HepG2 (cell line): ENCODE measurements at regions not wholly inside any gene's neighbourhood (a gene's known extent, or its start where the extent isn't known, plus 50 kb on each side); places are given as distances from the start of the nearest gene placed in this dataset.

Source experiments
- CCAR2 ChIP-seq: fragments of 200-400 bp; formaldehyde crosslinking; optimal IDR thresholded peaks from 2 replicates; pipeline ENCODE3; 2018; ENCODE audit warnings: low read depth, mild to moderate bottlenecking, low read length, moderate library complexity
- CEBPB ChIP-seq: IDR thresholded peaks from 2 replicates; pipeline ENCODE4 v1.6.1; 2011; ENCODE audit warnings: low read depth, low read length, improper control_type of control experiment, borderline replicate concordance
- FOXC1 ChIP-seq: sonication (generic); formaldehyde crosslinking; IDR thresholded peaks from 2 replicates; pipeline ENCODE4 v1.8.0; 2022; ENCODE audit warnings: mild to moderate bottlenecking, missing genetic modification reagents, borderline replicate concordance
- FOXP1 ChIP-seq, 2 experiments: fragments of 450-650 bp in 1 of 2; IDR thresholded peaks; 2 replicates each; pipeline ENCODE4 v1.6.1; 2017 to 2018; ENCODE audit warnings: antibody characterized with exemption in 1 of 2
- HMG20B ChIP-seq: conservative IDR thresholded peaks from 2 replicates; pipeline ENCODE4 v1.6.1; 2016; ENCODE audit warnings: missing genetic modification reagents, missing compliant biosample characterization
- POLR2A ChIP-seq, 2 experiments: IDR thresholded peaks; 2 replicates each; pipeline ENCODE4 v1.6.1; 2011; ENCODE audit warnings: low read depth in 2 of 2, low read length in 2 of 2, mild to moderate bottlenecking in 1 of 2, moderate library complexity in 1 of 2; ENCODE audit not compliant: insufficient read depth in 1 of 2
- POLR2AphosphoS5 ChIP-seq: IDR thresholded peaks from 2 replicates; pipeline ENCODE4 v1.6.1; 2012; ENCODE audit warnings: low read depth, low read length
- SAFB2 ChIP-seq: sonication (generic); formaldehyde crosslinking; IDR thresholded peaks from 2 replicates; pipeline ENCODE4 v1.5.1; 2020; ENCODE audit warnings: missing genetic modification reagents, low read depth, mild to moderate bottlenecking, borderline replicate concordance
- TP53 ChIP-seq: sonication (generic); formaldehyde crosslinking; conservative IDR thresholded peaks from 2 replicates; pipeline ENCODE4 v1.4.0; 2020; ENCODE audit warnings: missing genetic modification reagents
- ZNF510 ChIP-seq: sonication (generic); formaldehyde crosslinking; IDR thresholded peaks from 2 replicates; pipeline ENCODE4 v1.4.0; 2020; ENCODE audit warnings: low read depth, mild to moderate bottlenecking, missing genetic modification reagents
- TF ChIP-seq, protein P1 (sequence below): sonication (generic); formaldehyde crosslinking; IDR thresholded peaks from 2 replicates; pipeline ENCODE4 v1.9.0; 2021; ENCODE audit warnings: mild to moderate bottlenecking, missing genetic modification reagents
- TF ChIP-seq, protein P2 (sequence below): sonication (generic); formaldehyde crosslinking; IDR thresholded peaks from 2 replicates; pipeline ENCODE4 v1.5.0; 2020; ENCODE audit warnings: missing genetic modification reagents
- TF ChIP-seq, protein P3 (sequence below): sonication (generic); formaldehyde crosslinking; IDR thresholded peaks from 2 replicates; pipeline ENCODE4 v1.5.0; 2020; ENCODE audit warnings: mild to moderate bottlenecking, missing genetic modification reagents, moderate library complexity
- TF ChIP-seq, protein P4 (sequence below): sonication (generic); formaldehyde crosslinking; IDR thresholded peaks from 2 replicates; pipeline ENCODE4 v1.8.1; 2022; ENCODE audit warnings: mild to moderate bottlenecking, missing genetic modification reagents

DNA sequence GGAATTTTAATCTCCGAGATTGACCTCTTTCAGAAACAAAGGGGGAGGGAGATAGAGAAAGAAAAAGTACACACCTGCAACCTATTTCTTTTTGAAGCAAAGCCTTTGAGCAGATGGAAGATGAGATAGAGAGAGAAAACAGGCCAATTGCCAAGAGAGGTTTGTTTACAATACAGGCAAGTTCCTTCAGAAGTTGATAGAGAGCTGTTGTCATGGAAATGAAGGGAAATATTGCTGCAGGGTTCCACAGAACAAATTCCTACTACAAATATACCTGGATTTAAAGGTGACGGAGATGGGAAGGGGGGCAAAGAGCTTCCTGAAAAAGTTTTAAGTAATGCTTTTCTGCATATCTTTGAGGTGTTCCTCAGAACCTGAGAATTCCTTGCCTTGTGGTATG lies 388.4 kb downstream of the NDFIP2 start:
- TF ChIP-seq FOXP1 (IDR thresholded peaks at IDR 0.05) (no peak), FOXP1 (CRISPR knock-in tag; IDR thresholded peaks at IDR 0.05) (no peak), FOXC1 (CRISPR knock-in tag) (no peak), CEBPB (no peak), HMG20B (CRISPR knock-in tag) (no peak), TP53 (CRISPR knock-in tag) (no peak), ZNF510 (CRISPR knock-in tag) (no peak), POLR2A (IDR thresholded peaks at IDR 0.05; ENCODE audit: insufficient read depth in 1 of 2, low read depth in 2 of 2, low read length in 2 of 2) (no peak), POLR2AphosphoS5 (no peak), CCAR2 (no peak), SAFB2 (CRISPR knock-in tag) (no peak)
- TF ChIP-seq, protein P1, sequence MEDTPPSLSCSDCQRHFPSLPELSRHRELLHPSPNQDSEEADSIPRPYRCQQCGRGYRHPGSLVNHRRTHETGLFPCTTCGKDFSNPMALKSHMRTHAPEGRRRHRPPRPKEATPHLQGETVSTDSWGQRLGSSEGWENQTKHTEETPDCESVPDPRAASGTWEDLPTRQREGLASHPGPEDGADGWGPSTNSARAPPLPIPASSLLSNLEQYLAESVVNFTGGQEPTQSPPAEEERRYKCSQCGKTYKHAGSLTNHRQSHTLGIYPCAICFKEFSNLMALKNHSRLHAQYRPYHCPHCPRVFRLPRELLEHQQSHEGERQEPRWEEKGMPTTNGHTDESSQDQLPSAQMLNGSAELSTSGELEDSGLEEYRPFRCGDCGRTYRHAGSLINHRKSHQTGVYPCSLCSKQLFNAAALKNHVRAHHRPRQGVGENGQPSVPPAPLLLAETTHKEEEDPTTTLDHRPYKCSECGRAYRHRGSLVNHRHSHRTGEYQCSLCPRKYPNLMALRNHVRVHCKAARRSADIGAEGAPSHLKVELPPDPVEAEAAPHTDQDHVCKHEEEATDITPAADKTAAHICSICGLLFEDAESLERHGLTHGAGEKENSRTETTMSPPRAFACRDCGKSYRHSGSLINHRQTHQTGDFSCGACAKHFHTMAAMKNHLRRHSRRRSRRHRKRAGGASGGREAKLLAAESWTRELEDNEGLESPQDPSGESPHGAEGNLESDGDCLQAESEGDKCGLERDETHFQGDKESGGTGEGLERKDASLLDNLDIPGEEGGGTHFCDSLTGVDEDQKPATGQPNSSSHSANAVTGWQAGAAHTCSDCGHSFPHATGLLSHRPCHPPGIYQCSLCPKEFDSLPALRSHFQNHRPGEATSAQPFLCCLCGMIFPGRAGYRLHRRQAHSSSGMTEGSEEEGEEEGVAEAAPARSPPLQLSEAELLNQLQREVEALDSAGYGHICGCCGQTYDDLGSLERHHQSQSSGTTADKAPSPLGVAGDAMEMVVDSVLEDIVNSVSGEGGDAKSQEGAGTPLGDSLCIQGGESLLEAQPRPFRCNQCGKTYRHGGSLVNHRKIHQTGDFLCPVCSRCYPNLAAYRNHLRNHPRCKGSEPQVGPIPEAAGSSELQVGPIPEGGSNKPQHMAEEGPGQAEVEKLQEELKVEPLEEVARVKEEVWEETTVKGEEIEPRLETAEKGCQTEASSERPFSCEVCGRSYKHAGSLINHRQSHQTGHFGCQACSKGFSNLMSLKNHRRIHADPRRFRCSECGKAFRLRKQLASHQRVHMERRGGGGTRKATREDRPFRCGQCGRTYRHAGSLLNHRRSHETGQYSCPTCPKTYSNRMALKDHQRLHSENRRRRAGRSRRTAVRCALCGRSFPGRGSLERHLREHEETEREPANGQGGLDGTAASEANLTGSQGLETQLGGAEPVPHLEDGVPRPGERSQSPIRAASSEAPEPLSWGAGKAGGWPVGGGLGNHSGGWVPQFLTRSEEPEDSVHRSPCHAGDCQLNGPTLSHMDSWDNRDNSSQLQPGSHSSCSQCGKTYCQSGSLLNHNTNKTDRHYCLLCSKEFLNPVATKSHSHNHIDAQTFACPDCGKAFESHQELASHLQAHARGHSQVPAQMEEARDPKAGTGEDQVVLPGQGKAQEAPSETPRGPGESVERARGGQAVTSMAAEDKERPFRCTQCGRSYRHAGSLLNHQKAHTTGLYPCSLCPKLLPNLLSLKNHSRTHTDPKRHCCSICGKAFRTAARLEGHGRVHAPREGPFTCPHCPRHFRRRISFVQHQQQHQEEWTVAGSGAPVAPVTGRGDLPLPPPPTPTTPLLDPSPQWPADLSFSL (CRISPR knock-in tag), result no peak
- TF ChIP-seq, protein P2, sequence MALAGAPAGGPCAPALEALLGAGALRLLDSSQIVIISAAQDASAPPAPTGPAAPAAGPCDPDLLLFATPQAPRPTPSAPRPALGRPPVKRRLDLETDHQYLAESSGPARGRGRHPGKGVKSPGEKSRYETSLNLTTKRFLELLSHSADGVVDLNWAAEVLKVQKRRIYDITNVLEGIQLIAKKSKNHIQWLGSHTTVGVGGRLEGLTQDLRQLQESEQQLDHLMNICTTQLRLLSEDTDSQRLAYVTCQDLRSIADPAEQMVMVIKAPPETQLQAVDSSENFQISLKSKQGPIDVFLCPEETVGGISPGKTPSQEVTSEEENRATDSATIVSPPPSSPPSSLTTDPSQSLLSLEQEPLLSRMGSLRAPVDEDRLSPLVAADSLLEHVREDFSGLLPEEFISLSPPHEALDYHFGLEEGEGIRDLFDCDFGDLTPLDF (CRISPR knock-in tag), result no peak
- TF ChIP-seq, protein P3, sequence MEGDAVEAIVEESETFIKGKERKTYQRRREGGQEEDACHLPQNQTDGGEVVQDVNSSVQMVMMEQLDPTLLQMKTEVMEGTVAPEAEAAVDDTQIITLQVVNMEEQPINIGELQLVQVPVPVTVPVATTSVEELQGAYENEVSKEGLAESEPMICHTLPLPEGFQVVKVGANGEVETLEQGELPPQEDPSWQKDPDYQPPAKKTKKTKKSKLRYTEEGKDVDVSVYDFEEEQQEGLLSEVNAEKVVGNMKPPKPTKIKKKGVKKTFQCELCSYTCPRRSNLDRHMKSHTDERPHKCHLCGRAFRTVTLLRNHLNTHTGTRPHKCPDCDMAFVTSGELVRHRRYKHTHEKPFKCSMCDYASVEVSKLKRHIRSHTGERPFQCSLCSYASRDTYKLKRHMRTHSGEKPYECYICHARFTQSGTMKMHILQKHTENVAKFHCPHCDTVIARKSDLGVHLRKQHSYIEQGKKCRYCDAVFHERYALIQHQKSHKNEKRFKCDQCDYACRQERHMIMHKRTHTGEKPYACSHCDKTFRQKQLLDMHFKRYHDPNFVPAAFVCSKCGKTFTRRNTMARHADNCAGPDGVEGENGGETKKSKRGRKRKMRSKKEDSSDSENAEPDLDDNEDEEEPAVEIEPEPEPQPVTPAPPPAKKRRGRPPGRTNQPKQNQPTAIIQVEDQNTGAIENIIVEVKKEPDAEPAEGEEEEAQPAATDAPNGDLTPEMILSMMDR (CRISPR knock-in tag), result no peak
- TF ChIP-seq, protein P4, sequence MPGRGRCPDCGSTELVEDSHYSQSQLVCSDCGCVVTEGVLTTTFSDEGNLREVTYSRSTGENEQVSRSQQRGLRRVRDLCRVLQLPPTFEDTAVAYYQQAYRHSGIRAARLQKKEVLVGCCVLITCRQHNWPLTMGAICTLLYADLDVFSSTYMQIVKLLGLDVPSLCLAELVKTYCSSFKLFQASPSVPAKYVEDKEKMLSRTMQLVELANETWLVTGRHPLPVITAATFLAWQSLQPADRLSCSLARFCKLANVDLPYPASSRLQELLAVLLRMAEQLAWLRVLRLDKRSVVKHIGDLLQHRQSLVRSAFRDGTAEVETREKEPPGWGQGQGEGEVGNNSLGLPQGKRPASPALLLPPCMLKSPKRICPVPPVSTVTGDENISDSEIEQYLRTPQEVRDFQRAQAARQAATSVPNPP, result no peak
